Vagina (tissue), 2 donors: ENCODE measurements at regions not wholly inside any gene's neighbourhood (a gene's known extent, or its start where the extent isn't known, plus 50 kb on each side); places are given as distances from the start of the nearest gene placed in this dataset.

ENCODE experiments used
- DNase-seq, 2 donors: peaks; one replicate each; pipeline ENCODE4 v3.0.0-alpha.2; 2017; ENCODE audit errors: extremely low spot score in 2 of 2
- H3K27ac ChIP-seq: fragments of 200-600 bp; sonication (generic); one replicate; pipeline ENCODE4 v1.5.1; 2019
- H3K27me3 ChIP-seq: fragments of 200-600 bp; sonication (generic); one replicate; pipeline ENCODE4 v1.5.1; 2019
- H3K36me3 ChIP-seq, 2 donors: fragments of 200-600 bp; sonication (generic); one replicate each; pipeline ENCODE4 v1.5.1; 2017 to 2019
- H3K4me1 ChIP-seq: fragments of 200-600 bp; sonication (generic); one replicate; pipeline ENCODE4 v1.5.1; 2019
- H3K4me3 ChIP-seq, 2 donors: fragments of 200-600 bp; sonication (generic); 1 replicate in 1 of 2; 2 replicates in 1 of 2; pipeline ENCODE4 v1.5.1; 2016 to 2019
- H3K9me3 ChIP-seq: fragments of 200-600 bp; sonication (generic); one replicate; pipeline ENCODE4 v1.5.1; 2019
- CTCF ChIP-seq, 3 experiments: fragments of 450-650 bp in 2 of 3; fragments of 200-600 bp in 1 of 3; sonication (generic) in 1 of 3; IDR thresholded peaks; one replicate each; pipeline ENCODE4 v1.5.1; 2017 to 2019; ENCODE audit warnings: antibody characterized with exemption in 3 of 3, mild to moderate bottlenecking in 2 of 3, moderate library complexity in 2 of 3
- POLR2A ChIP-seq, 2 donors: fragments of 450-650 bp; IDR thresholded peaks; one replicate each; pipeline ENCODE4 v1.6.1; 2017; ENCODE audit warnings: antibody characterized with exemption in 2 of 2, mild to moderate bottlenecking in 2 of 2, moderate library complexity in 2 of 2
- POLR2AphosphoS5 ChIP-seq, 2 donors: sonication (generic); formaldehyde crosslinking; IDR thresholded peaks; one replicate each; pipeline ENCODE4 v1.9.0; 2017; ENCODE audit warnings: antibody characterized with exemption in 2 of 2, mild to moderate bottlenecking in 2 of 2, low read depth in 1 of 2; ENCODE audit not compliant: insufficient read depth in 1 of 2
- intact Hi-C: fragments of 100-400 bp; cut with DNase I; formaldehyde crosslinking; loops from one replicate; pipeline ENCODE4 v1.15.1; 2023

- Histone ChIP-seq H3K27me3 (no peaks in the 10 kb centered on the region), H3K27ac (no peak overlapping the region), H3K9me3 (no peaks in the 10 kb centered on the region), H3K4me1 (no peaks in the 10 kb centered on the region), H3K4me3 (no peak overlapping the region), H3K36me3 (no peaks in the 10 kb centered on the region)
- no peak for DNase-seq
- TF ChIP-seq CTCF (IDR thresholded peaks at IDR 0.05) (no peak), POLR2AphosphoS5 (IDR thresholded peaks at IDR 0.05; ENCODE audit: insufficient read depth in 1 of 2, low read depth in 1 of 2) (no peak)
- intact Hi-C loops = no loop called here
Measured at GRCh38 chr4:13263967-13264525, 220.1 kb downstream of the RAB28 start.

GRCh38 chr4:13262816-13263215, 221.3 kb downstream of the RAB28 start:
- Histone ChIP-seq H3K9me3 (no peaks in the 10 kb centered on the region), H3K27ac (no peak overlapping the region), H3K4me1 (no peaks in the 10 kb centered on the region), H3K4me3 (no peak overlapping the region), H3K27me3 (no peaks in the 10 kb centered on the region), H3K36me3 (no peaks in the 10 kb centered on the region)
- TF ChIP-seq POLR2A (IDR thresholded peaks at IDR 0.05) = no peak
- intact Hi-C loops = no loop called here
- DNase-seq = no peak

- no peak for TF ChIP-seq CTCF (IDR thresholded peaks at IDR 0.05)
- no peak for TF ChIP-seq POLR2A (IDR thresholded peaks at IDR 0.05)
- TF ChIP-seq POLR2AphosphoS5 (IDR thresholded peaks at IDR 0.05; ENCODE audit: insufficient read depth in 1 of 2, low read depth in 1 of 2) = no peak
- H3K36me3 ChIP-seq = no peaks in the 10 kb centered on the region
- DNase-seq = no peak
- H3K27ac ChIP-seq = no peak overlapping the region
- H3K9me3 ChIP-seq = no peaks in the 10 kb centered on the region
- no peaks in the 10 kb centered on the region for H3K4me1 ChIP-seq
- intact Hi-C loops = no loop called here
- H3K4me3 ChIP-seq = no peak overlapping the region
- no peaks in the 10 kb centered on the region for H3K27me3 ChIP-seq
Measured at GRCh38 chr4:13261486-13262257, 222.5 kb downstream of the RAB28 start.

GRCh38 chr4:13260513-13260912, 223.6 kb downstream of the RAB28 start:
- intact Hi-C loops = no loop called here
- Histone ChIP-seq H3K36me3 (no peaks in the 10 kb centered on the region), H3K9me3 (no peaks in the 10 kb centered on the region), H3K4me1 (no peaks in the 10 kb centered on the region), H3K27ac (no peak overlapping the region), H3K4me3 (no peak overlapping the region), H3K27me3 (no peaks in the 10 kb centered on the region)
- DNase-seq = no peak
- no peak for TF ChIP-seq CTCF (IDR thresholded peaks at IDR 0.05)
- no peak for TF ChIP-seq POLR2AphosphoS5 (IDR thresholded peaks at IDR 0.05; ENCODE audit: insufficient read depth in 1 of 2, low read depth in 1 of 2)
- TF ChIP-seq POLR2A (IDR thresholded peaks at IDR 0.05) = no peak

GRCh38 chr4:13250263-13250662, 233.9 kb downstream of the RAB28 start:
- intact Hi-C loops = no loop called here

More at GRCh38 chr4:13250263-13250662, 233.9 kb downstream of the RAB28 start:
- no peak for DNase-seq
- Histone ChIP-seq H3K4me1 (no peaks in the 10 kb centered on the region), H3K36me3 (no peaks in the 10 kb centered on the region), H3K27me3 (no peaks in the 10 kb centered on the region), H3K4me3 (no peak overlapping the region), H3K27ac (no peak overlapping the region), H3K9me3 (peaks cover 3% of the 10 kb centered on the region)
- TF ChIP-seq CTCF (IDR thresholded peaks at IDR 0.05) = no peak
- no peak for TF ChIP-seq POLR2AphosphoS5 (IDR thresholded peaks at IDR 0.05; ENCODE audit: insufficient read depth in 1 of 2, low read depth in 1 of 2)
- no peak for TF ChIP-seq POLR2A (IDR thresholded peaks at IDR 0.05)
